ENCODE measurements at regions not wholly inside any gene's neighbourhood (a gene's known extent, or its start where the extent isn't known, plus 50 kb on each side); places are given as distances from the start of the nearest gene placed in this dataset.

GRCh38 chr2:21262426-21262940, 138.7 kb downstream of the TDRD15 start:
- no peaks in the 10 kb centered on the region for H3K27me3 ChIP-seq
- intact Hi-C loops (cut with DNase I): no loop called here
- WGBS, 3 donors: 81 to 93% (median 93%) methylated on average over 2 of the region's 2 CpGs
- no peak for DNase-seq
- TF ChIP-seq CTCF (IDR thresholded peaks at IDR 0.05) (no peak), EP300 (IDR thresholded peaks at IDR 0.05) (no peak), POLR2A (IDR thresholded peaks at IDR 0.05) (no peak)
- no peaks in the 10 kb centered on the region for H3K9me3 ChIP-seq
- no peaks in the 10 kb centered on the region for H3K36me3 ChIP-seq
- H3K27ac ChIP-seq: no peak overlapping the region
- no peak overlapping the region for H3K4me3 ChIP-seq
- no peaks in the 10 kb centered on the region for H3K4me1 ChIP-seq (ENCODE audit: insufficient read depth)

GRCh38 chr2:21263622-21264021, 139.9 kb downstream of the TDRD15 start:
- H3K36me3 ChIP-seq: no peaks in the 10 kb centered on the region
- H3K9me3 ChIP-seq: no peaks in the 10 kb centered on the region
- H3K27me3 ChIP-seq: no peaks in the 10 kb centered on the region
- TF ChIP-seq EP300 (IDR thresholded peaks at IDR 0.05) (no peak), POLR2A (IDR thresholded peaks at IDR 0.05) (no peak), CTCF (IDR thresholded peaks at IDR 0.05) (no peak)
- no peak overlapping the region for H3K27ac ChIP-seq
- intact Hi-C loops (cut with DNase I): no loop called here
- no peak for DNase-seq
- H3K4me3 ChIP-seq: no peak overlapping the region
- peaks cover 3% of the 10 kb centered on the region for H3K4me1 ChIP-seq (ENCODE audit: insufficient read depth)
- 92 to 95% (median 93%) methylated on average over 3 of the region's 3 CpGs for WGBS, 3 donors

- WGBS, 3 donors: 63 to 96% (median 92%) methylated on average over 3 of the region's 3 CpGs
- TF ChIP-seq CTCF (IDR thresholded peaks at IDR 0.05): no peak
- TF ChIP-seq EP300 (IDR thresholded peaks at IDR 0.05): no peak
- no peak for TF ChIP-seq POLR2A (IDR thresholded peaks at IDR 0.05)
- no peak for DNase-seq
- H3K9me3 ChIP-seq: no peaks in the 10 kb centered on the region
- H3K4me1 ChIP-seq (ENCODE audit: insufficient read depth): peaks cover 12% of the 10 kb centered on the region
- no peak overlapping the region for H3K27ac ChIP-seq
- intact Hi-C loops (cut with DNase I): no loop called here
- H3K27me3 ChIP-seq: no peaks in the 10 kb centered on the region
- H3K36me3 ChIP-seq: no peaks in the 10 kb centered on the region
- no peak overlapping the region for H3K4me3 ChIP-seq
These were observed 142.0 kb downstream of the TDRD15 start for GRCh38 chr2:21265752-21266151.

GRCh38 chr2:21267232-21267835, 143.6 kb downstream of the TDRD15 start:
- DNase-seq: no peak
- Histone ChIP-seq H3K9me3 (no peaks in the 10 kb centered on the region), H3K4me3 (no peak overlapping the region), H3K36me3 (no peaks in the 10 kb centered on the region), H3K27ac (no peak overlapping the region), H3K27me3 (no peaks in the 10 kb centered on the region), H3K4me1 (ENCODE audit: insufficient read depth) (peaks cover 17% of the 10 kb centered on the region)
- TF ChIP-seq CTCF (IDR thresholded peaks at IDR 0.05) (no peak), EP300 (IDR thresholded peaks at IDR 0.05) (no peak), POLR2A (IDR thresholded peaks at IDR 0.05) (no peak)
- WGBS, 3 donors: 74 to 82% (median 79%) methylated on average over 5 of the region's 5 CpGs
- intact Hi-C loops (cut with DNase I): no loop called here

Measured in ovary (tissue), 7 donors.